ENCODE measurements at regions not wholly inside any gene's neighbourhood (a gene's known extent, or its start where the extent isn't known, plus 50 kb on each side); places are given as distances from the start of the nearest gene placed in this dataset.

DNA sequence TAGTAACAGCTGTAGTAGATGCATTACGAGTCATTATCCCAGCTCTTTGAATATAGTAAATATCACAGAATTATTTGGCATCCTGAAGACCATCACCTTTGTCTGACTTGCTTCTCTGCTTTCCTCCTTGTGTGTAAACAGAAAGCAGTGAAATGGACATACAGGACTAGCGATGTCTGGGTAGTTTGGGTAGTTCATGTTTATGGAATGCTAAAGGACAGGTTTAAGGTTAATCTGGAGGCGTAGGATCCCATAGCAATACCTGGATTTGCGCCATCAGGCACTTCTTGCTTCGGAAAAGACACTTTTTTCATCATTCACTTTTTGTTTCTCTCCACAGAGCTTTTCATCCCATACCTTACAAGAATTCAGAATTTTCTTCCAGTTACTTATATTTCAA, 232.2 kb downstream of the GPAT3 start:
- TF ChIP-seq, protein P1, sequence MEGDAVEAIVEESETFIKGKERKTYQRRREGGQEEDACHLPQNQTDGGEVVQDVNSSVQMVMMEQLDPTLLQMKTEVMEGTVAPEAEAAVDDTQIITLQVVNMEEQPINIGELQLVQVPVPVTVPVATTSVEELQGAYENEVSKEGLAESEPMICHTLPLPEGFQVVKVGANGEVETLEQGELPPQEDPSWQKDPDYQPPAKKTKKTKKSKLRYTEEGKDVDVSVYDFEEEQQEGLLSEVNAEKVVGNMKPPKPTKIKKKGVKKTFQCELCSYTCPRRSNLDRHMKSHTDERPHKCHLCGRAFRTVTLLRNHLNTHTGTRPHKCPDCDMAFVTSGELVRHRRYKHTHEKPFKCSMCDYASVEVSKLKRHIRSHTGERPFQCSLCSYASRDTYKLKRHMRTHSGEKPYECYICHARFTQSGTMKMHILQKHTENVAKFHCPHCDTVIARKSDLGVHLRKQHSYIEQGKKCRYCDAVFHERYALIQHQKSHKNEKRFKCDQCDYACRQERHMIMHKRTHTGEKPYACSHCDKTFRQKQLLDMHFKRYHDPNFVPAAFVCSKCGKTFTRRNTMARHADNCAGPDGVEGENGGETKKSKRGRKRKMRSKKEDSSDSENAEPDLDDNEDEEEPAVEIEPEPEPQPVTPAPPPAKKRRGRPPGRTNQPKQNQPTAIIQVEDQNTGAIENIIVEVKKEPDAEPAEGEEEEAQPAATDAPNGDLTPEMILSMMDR (IDR thresholded peaks at IDR 0.05), result no peak
- no peak for TF ChIP-seq POLR2A (IDR thresholded peaks at IDR 0.05)
